Caco-2 (cell line): ENCODE measurements at regions not wholly inside any gene's neighbourhood (a gene's known extent, or its start where the extent isn't known, plus 50 kb on each side); places are given as distances from the start of the nearest gene placed in this dataset.

Source experiments
- BruUV-seq: library from RNA; stranded (reverse); fragments of 400-500 nt; replicated peaks from 2 replicates; lab custom pipeline; 2021; lab: Mats Ljungman, UMichigan
- CTCF ChIA-PET: fragments of 300-600 bp; sonication (Branson Sonifier 250); formaldehyde crosslinking; loops from one replicate; lab custom pipeline; 2022; ENCODE audit warnings: antibody characterized with exemption; lab: Charles Lee
- POLR2A ChIA-PET: fragments of 300-600 bp; sonication (Branson Sonifier 250); formaldehyde crosslinking; loops from one replicate; lab custom pipeline; 2022; ENCODE audit warnings: antibody characterized with exemption; lab: Charles Lee
- DNase-seq, 2 experiments: peaks; one replicate each; pipeline versions ENCODE4 v3.0.0 to v3.0.0-alpha.2; 2020 to 2022
- H3K27me3 ChIP-seq: replicated peaks from 2 replicates; pipeline ENCODE4 v1.6.0; 2011; ENCODE audit warnings: low read length; ENCODE audit not compliant: control insufficient read depth, insufficient read depth
- H3K36me3 ChIP-seq: 2 replicates; pipeline ENCODE4 v1.5.1; 2011; ENCODE audit warnings: low read length; ENCODE audit not compliant: control insufficient read depth, insufficient read depth
- H3K4me1 ChIP-seq: fragments of 250-450 bp; sonication (Bioruptor Pico); 2 replicates; pipeline ENCODE4 v1.5.1; 2020; ENCODE audit warnings: mild to moderate bottlenecking
- H3K4me3 ChIP-seq: 2 replicates; pipeline ENCODE4 v1.5.1; 2011; ENCODE audit warnings: low read depth, mild to moderate bottlenecking, control low read depth, low read length
- H3K9me3 ChIP-seq: fragments of 250-450 bp; sonication (Bioruptor Pico); 2 replicates; pipeline ENCODE4 v1.5.1; 2020; ENCODE audit warnings: mild to moderate bottlenecking, moderate library complexity
- H3K27ac Mint-ChIP-seq: one replicate; pipeline ENCODE4 v1.8.0; 2022; ENCODE audit warnings: mixed read lengths; ENCODE audit not compliant: unreplicated experiment
- H3K27me3 Mint-ChIP-seq: one replicate; pipeline ENCODE4 v1.8.0; 2022; ENCODE audit warnings: mixed read lengths; ENCODE audit not compliant: insufficient read depth, unreplicated experiment
- H3K36me3 Mint-ChIP-seq: one replicate; pipeline ENCODE4 v1.8.0; 2022; ENCODE audit warnings: mild to moderate bottlenecking, mixed read lengths; ENCODE audit not compliant: insufficient read depth, unreplicated experiment
- H3K4me1 Mint-ChIP-seq: one replicate; pipeline ENCODE4 v1.8.0; 2022; ENCODE audit warnings: low read depth, mixed read lengths; ENCODE audit not compliant: unreplicated experiment
- H3K4me3 Mint-ChIP-seq: one replicate; pipeline ENCODE4 v1.8.0; 2022; ENCODE audit warnings: mild to moderate bottlenecking, moderate library complexity, mixed read lengths; ENCODE audit not compliant: unreplicated experiment
- H3K9me3 Mint-ChIP-seq: one replicate; pipeline ENCODE4 v1.8.0; 2022; ENCODE audit warnings: mixed read lengths; ENCODE audit not compliant: unreplicated experiment
- CTCF ChIP-seq, 2 experiments: fragments of 200-600 bp in 1 of 2; IDR thresholded peaks; 1 replicate in 1 of 2; 2 replicates in 1 of 2; pipeline versions ENCODE4 v1.5.1 to v1.8.0; 2011 to 2022; ENCODE audit warnings: antibody characterized with exemption in 1 of 2, control low read depth in 1 of 2, inconsistent platforms in 1 of 2, low read depth in 1 of 2, low read length in 1 of 2, mild to moderate bottlenecking in 1 of 2, moderate library complexity in 1 of 2; ENCODE audit not compliant: insufficient read depth in 1 of 2, severe bottlenecking in 1 of 2, unreplicated experiment in 1 of 2
- intact Hi-C: fragments of 100-400 bp; cut with micrococcal nuclease; formaldehyde crosslinking; loops from one replicate; pipeline ENCODE4 v1.10.0; 2022; ENCODE audit not compliant: unreplicated experiment

- intact Hi-C loops: loop anchor here (2.0 kb wide), 1 partner anchor 57 kb away; no protein-coding TSS in a partner anchor
- BruUV-seq: no TSS peak
- Histone ChIP-seq H3K4me1 (no peaks in the 10 kb centered on the region), H3K9me3 (no peaks in the 10 kb centered on the region), H3K27me3 (no peaks in the 10 kb centered on the region), H3K36me3 (no peaks in the 10 kb centered on the region), H3K4me3 (no peak overlapping the region)
- no peaks in the 10 kb centered on the region for H3K4me1 Mint-ChIP-seq
- no peaks in the 10 kb centered on the region for H3K27me3 Mint-ChIP-seq
- ChIA-PET CTCF (interaction anchor here (0.6 to 1.3 kb wide), 8 partner anchors 8 to 183 kb away, joined by 3 to 5 read pairs (median 3); no protein-coding TSS in a partner anchor), POLR2A (interaction anchor here (0.5 kb wide), 1 partner anchor 9 kb away, joined by 3 read pairs; no protein-coding TSS in a partner anchor)
- peak overlapping the region; percentile 49 for H3K4me3 Mint-ChIP-seq
- H3K9me3 Mint-ChIP-seq: no peaks in the 10 kb centered on the region
- H3K36me3 Mint-ChIP-seq: no peaks in the 10 kb centered on the region
- DNase-seq: no peak
- no peak overlapping the region for H3K27ac Mint-ChIP-seq
- no peak for TF ChIP-seq CTCF (IDR thresholded peaks at IDR 0.05; ENCODE audit: insufficient read depth in 1 of 2, low read depth in 1 of 2, low read length in 1 of 2, severe bottlenecking in 1 of 2, unreplicated experiment in 1 of 2)
These were observed 50.4 kb upstream of the GGTA1 start for GRCh38 chr9:121550041-121550440.

GRCh38 chr9:121550569-121551512 is 51.2 kb upstream of the GGTA1 start:
- no peaks in the 10 kb centered on the region for H3K9me3 ChIP-seq
- Mint-ChIP-seq H3K27ac (no peak overlapping the region), H3K9me3 (no peaks in the 10 kb centered on the region), H3K36me3 (no peaks in the 10 kb centered on the region), H3K4me3 (peak overlapping the region; percentile 49), H3K27me3 (no peaks in the 10 kb centered on the region), H3K4me1 (no peaks in the 10 kb centered on the region)
- ChIA-PET CTCF (interaction anchor here (0.6 to 1.3 kb wide), 8 partner anchors 9 to 183 kb away, joined by 3 to 5 read pairs (median 3); no protein-coding TSS in a partner anchor), POLR2A (interaction anchor here (0.5 kb wide), 1 partner anchor 8 kb away, joined by 3 read pairs; no protein-coding TSS in a partner anchor)
- TF ChIP-seq CTCF (IDR thresholded peaks at IDR 0.05; ENCODE audit: insufficient read depth in 1 of 2, low read depth in 1 of 2, low read length in 1 of 2, severe bottlenecking in 1 of 2, unreplicated experiment in 1 of 2): peak; percentile 92 to 93
- H3K4me1 ChIP-seq: no peaks in the 10 kb centered on the region
- no peaks in the 10 kb centered on the region for H3K27me3 ChIP-seq
- intact Hi-C loops: loop anchor here (2.0 kb wide), 1 partner anchor 56 kb away; no protein-coding TSS in a partner anchor
- no TSS peak for BruUV-seq
- no peaks in the 10 kb centered on the region for H3K36me3 ChIP-seq
- peak; percentile 86 to 92 for DNase-seq
- peak overlapping the region; percentile 39 for H3K4me3 ChIP-seq

DNA sequence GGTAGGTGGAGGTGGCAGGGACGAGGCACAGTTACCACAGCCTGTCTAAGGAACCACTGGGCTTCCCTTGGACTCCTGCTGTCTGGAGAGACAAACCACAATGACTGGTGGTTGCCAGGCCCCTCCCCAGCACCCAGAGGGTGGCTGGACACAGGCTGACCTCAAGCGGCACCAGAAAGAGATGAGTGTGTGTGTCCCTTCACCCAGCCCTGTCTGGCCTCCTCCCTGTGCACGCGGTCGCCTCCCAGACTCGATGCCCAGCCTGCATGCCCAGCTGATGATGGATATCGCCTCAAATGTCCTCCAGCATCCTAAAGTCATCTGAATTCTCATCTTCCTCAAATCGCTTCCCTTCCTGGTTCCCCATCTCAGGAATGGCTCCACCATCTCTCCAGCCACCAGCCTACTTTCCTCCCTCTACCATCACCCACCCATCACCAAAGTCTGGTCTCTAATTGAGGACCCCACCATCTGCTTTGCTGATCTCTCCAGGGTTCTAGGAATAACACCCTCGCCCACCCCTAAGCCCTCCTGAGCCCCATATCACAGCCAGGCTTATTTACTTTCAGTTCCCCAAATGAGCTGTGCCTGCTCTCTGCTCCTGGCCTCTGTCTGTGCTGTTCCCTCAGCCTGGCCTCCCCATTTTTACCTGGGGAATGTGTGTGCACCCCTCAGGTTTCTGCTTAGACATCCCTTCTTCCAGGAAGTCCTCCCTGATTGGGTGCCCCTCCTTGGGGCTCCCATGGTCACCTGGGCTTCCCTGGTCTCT is 52.5 kb upstream of the GGTA1 start:
- Histone ChIP-seq H3K27me3 (no peaks in the 10 kb centered on the region), H3K4me3 (no peak overlapping the region), H3K36me3 (no peaks in the 10 kb centered on the region), H3K4me1 (no peaks in the 10 kb centered on the region), H3K9me3 (no peaks in the 10 kb centered on the region)
- H3K27ac Mint-ChIP-seq: no peak overlapping the region
- TF ChIP-seq CTCF (IDR thresholded peaks at IDR 0.05; ENCODE audit: insufficient read depth in 1 of 2, low read depth in 1 of 2, low read length in 1 of 2, severe bottlenecking in 1 of 2, unreplicated experiment in 1 of 2): no peak
- CTCF ChIA-PET: no interaction called here
- no peaks in the 10 kb centered on the region for H3K4me1 Mint-ChIP-seq
- POLR2A ChIA-PET: no interaction called here
- DNase-seq: no peak
- no peaks in the 10 kb centered on the region for H3K36me3 Mint-ChIP-seq
- no peak overlapping the region for H3K4me3 Mint-ChIP-seq
- BruUV-seq: no TSS peak
- no peaks in the 10 kb centered on the region for H3K27me3 Mint-ChIP-seq
- no peaks in the 10 kb centered on the region for H3K9me3 Mint-ChIP-seq
- intact Hi-C loops: loop anchor here (2.0 kb wide), 1 partner anchor 55 kb away; no protein-coding TSS in a partner anchor
